HG02678 (cell line): ENCODE measurements at regions not wholly inside any gene's neighbourhood (a gene's known extent, or its start where the extent isn't known, plus 50 kb on each side); places are given as distances from the start of the nearest gene placed in this dataset.
"Not testable (repeated sequence)": the region's sequence is repeated elsewhere in the genome, so short reads cannot be mapped to it uniquely, and the experiment has no call there.

Source experiments
- ATAC-seq: cut with Tn5 transposase; IDR thresholded peaks from one replicate; pipeline ENCODE4 v1.9.1; 2021; ENCODE audit warnings: mild to moderate bottlenecking, moderate library complexity; ENCODE audit not compliant: unreplicated experiment

- no peak for ATAC-seq
Measured at GRCh38 chr6:92339936-92340640, 1079.3 kb downstream of the EPHA7 start.

GRCh38 chr6:92337571-92337970, 1081.8 kb downstream of the EPHA7 start:
- ATAC-seq = no peak

GRCh38 chr6:92329208-92329847, 1090.0 kb downstream of the EPHA7 start:
- ATAC-seq = no peak

GRCh38 chr6:92315312-92315711, 1104.0 kb downstream of the EPHA7 start:
- no peak for ATAC-seq

- ATAC-seq = no peak
Measured at GRCh38 chr6:92297101-92297500, 1122.3 kb downstream of the EPHA7 start.

- no peak for ATAC-seq
Measured at GRCh38 chr6:92292067-92292466, 1127.3 kb downstream of the EPHA7 start.

GRCh38 chr6:92289831-92290230, 1129.5 kb downstream of the EPHA7 start:
- ATAC-seq = no peak

- no peak for ATAC-seq
Measured at GRCh38 chr6:92281571-92282076, 1137.7 kb downstream of the EPHA7 start.

- no peak for ATAC-seq
Measured at GRCh38 chr6:92275150-92275549, 1144.2 kb downstream of the EPHA7 start.

- no peak for ATAC-seq
Measured at GRCh38 chr6:92274588-92274987, 1144.8 kb downstream of the EPHA7 start.

- no peak for ATAC-seq
Measured at GRCh38 chr6:92273694-92274093, 1145.7 kb downstream of the EPHA7 start.

- no peak for ATAC-seq
Measured at GRCh38 chr6:92271091-92271490, 1148.3 kb downstream of the EPHA7 start.

- ATAC-seq = no peak
Measured at GRCh38 chr6:92270365-92270764, 1149.0 kb downstream of the EPHA7 start.

- no peak for ATAC-seq
Measured at GRCh38 chr6:92267335-92267734, 1152.0 kb downstream of the EPHA7 start.

GRCh38 chr6:92263864-92264263, 1155.5 kb downstream of the EPHA7 start:
- no peak for ATAC-seq

- ATAC-seq = no peak
Measured at GRCh38 chr6:92259171-92259570, 1160.2 kb downstream of the EPHA7 start.

- ATAC-seq = no peak
Measured at GRCh38 chr6:92243315-92243714, 1176.0 kb downstream of the EPHA7 start.

GRCh38 chr6:92231171-92231701, 1188.1 kb downstream of the EPHA7 start:
- no peak for ATAC-seq

- ATAC-seq = not testable (repeated sequence)
Measured at GRCh38 chr6:92219987-92220386, 1199.4 kb downstream of the EPHA7 start.

- no peak for ATAC-seq
Measured at GRCh38 chr6:92216717-92217116, 1202.6 kb downstream of the EPHA7 start.

GRCh38 chr6:92201618-92202017, 1217.7 kb downstream of the EPHA7 start:
- ATAC-seq = no peak

- no peak for ATAC-seq
Measured at GRCh38 chr6:92196325-92196724, 1223.0 kb downstream of the EPHA7 start.
